ENCODE measurements at regions not wholly inside any gene's neighbourhood (a gene's known extent, or its start where the extent isn't known, plus 50 kb on each side); places are given as distances from the start of the nearest gene placed in this dataset.
"Not testable (repeated sequence)": the region's sequence is repeated elsewhere in the genome, so short reads cannot be mapped to it uniquely, and the experiment has no call there.

- DNase-seq (ENCODE audit: low read depth), result no peak
Observed at GRCh38 chr6:115873901-115874300, 186.8 kb downstream of the FRK start.

- no peak for DNase-seq (ENCODE audit: low read depth)
Observed at GRCh38 chr6:115870464-115870863, 190.2 kb downstream of the FRK start.

GRCh38 chr6:115865914-115866313 lies 194.8 kb downstream of the FRK start:
- DNase-seq (ENCODE audit: low read depth), result no peak

GRCh38 chr6:115863211-115863610 lies 197.5 kb downstream of the FRK start:
- DNase-seq (ENCODE audit: low read depth), result no peak

GRCh38 chr6:115861658-115862057 lies 199.0 kb downstream of the FRK start:
- not testable (repeated sequence) for DNase-seq (ENCODE audit: low read depth)

- DNase-seq (ENCODE audit: low read depth), result not testable (repeated sequence)
Observed at GRCh38 chr6:115859577-115859976, 201.1 kb downstream of the FRK start.

GRCh38 chr6:115854866-115855665 lies 205.6 kb downstream of the FRK start:
- no peak for DNase-seq (ENCODE audit: low read depth)

- DNase-seq (ENCODE audit: low read depth), result no peak
Observed at GRCh38 chr6:115847671-115848070, 213.0 kb downstream of the FRK start.

- DNase-seq (ENCODE audit: low read depth), result no peak
Observed at GRCh38 chr6:115843945-115844344, 216.7 kb downstream of the FRK start.

GRCh38 chr6:115842338-115842737 lies 218.4 kb downstream of the FRK start:
- no peak for DNase-seq (ENCODE audit: low read depth)

GRCh38 chr6:115839583-115840181 lies 221.0 kb downstream of the FRK start:
- DNase-seq (ENCODE audit: low read depth), result no peak

GRCh38 chr6:115838763-115839401 lies 221.8 kb downstream of the FRK start:
- no peak for DNase-seq (ENCODE audit: low read depth)

- DNase-seq (ENCODE audit: low read depth), result no peak
Observed at GRCh38 chr6:115838216-115838615, 222.5 kb downstream of the FRK start.

- not testable (repeated sequence) for DNase-seq (ENCODE audit: low read depth)
Observed at GRCh38 chr6:115836374-115836773, 224.3 kb downstream of the FRK start.

- no peak for DNase-seq (ENCODE audit: low read depth)
Observed at GRCh38 chr6:115835314-115835713, 225.4 kb downstream of the FRK start.

GRCh38 chr6:115834542-115834941 lies 226.1 kb downstream of the FRK start:
- not testable (repeated sequence) for DNase-seq (ENCODE audit: low read depth)

GRCh38 chr6:115832786-115833185 lies 227.9 kb downstream of the FRK start:
- DNase-seq (ENCODE audit: low read depth), result no peak

GRCh38 chr6:115832186-115832585 lies 228.5 kb downstream of the FRK start:
- DNase-seq (ENCODE audit: low read depth), result no peak

- DNase-seq (ENCODE audit: low read depth), result no peak
Observed at GRCh38 chr6:115830895-115831294, 229.8 kb downstream of the FRK start.

GRCh38 chr6:115821798-115822197 lies 238.9 kb downstream of the FRK start:
- DNase-seq (ENCODE audit: low read depth), result no peak

- no peak for DNase-seq (ENCODE audit: low read depth)
Observed at GRCh38 chr6:115819506-115819905, 241.2 kb downstream of the FRK start.

GRCh38 chr6:115817161-115817560 lies 243.5 kb downstream of the FRK start:
- no peak for DNase-seq (ENCODE audit: low read depth)

- no peak for DNase-seq (ENCODE audit: low read depth)
Observed at GRCh38 chr6:115814907-115815306, 245.8 kb downstream of the FRK start.

Data from stimulated activated CD8-positive, alpha-beta memory T cell treated with anti-CD3 and anti-CD28 coated beads, Interleukin-12 subunit alpha, Interleukin-12 subunit beta, amount 100 ng/mL, for 1 hour (primary cell).